ENCODE measurements at regions not wholly inside any gene's neighbourhood (a gene's known extent, or its start where the extent isn't known, plus 50 kb on each side); places are given as distances from the start of the nearest gene placed in this dataset.

- TF ChIP-seq E2F1 (CRISPR knock-in tag; IDR thresholded peaks at IDR 0.05) (no peak), ZNF219 (CRISPR knock-in tag; IDR thresholded peaks at IDR 0.05; ENCODE audit: borderline replicate concordance) (no peak), CTCF (IDR thresholded peaks at IDR 0.05) (no peak)
Observed at GRCh38 chr10:33047655-33048054, 89.6 kb upstream of the ITGB1 start.

Data from WTC11 (cell line).